Stimulated activated CD4-positive, alpha-beta T cell treated with anti-CD3 and anti-CD28 coated beads, Interleukin-1b, Interleukin-23, amount 100 ng/mL, for 1 hour (primary cell): ENCODE measurements at regions not wholly inside any gene's neighbourhood (a gene's known extent, or its start where the extent isn't known, plus 50 kb on each side); places are given as distances from the start of the nearest gene placed in this dataset.
"Not testable (repeated sequence)": the region's sequence is repeated elsewhere in the genome, so short reads cannot be mapped to it uniquely, and the experiment has no call there.

ENCODE experiments used
- DNase-seq, 2 donors: peaks; one replicate each; pipeline ENCODE4 v3.0.0-alpha.2; 2020; ENCODE audit warnings: low read depth in 2 of 2

- no peak for DNase-seq
Measured at GRCh38 chr1:234902774-234903547, 225.7 kb downstream of the TOMM20 start.

- DNase-seq = no peak
Measured at GRCh38 chr1:234901491-234902049, 227.1 kb downstream of the TOMM20 start.

GRCh38 chr1:234900595-234900994 is 228.0 kb downstream of the TOMM20 start:
- no peak for DNase-seq

GRCh38 chr1:234899730-234900072 is 228.9 kb downstream of the TOMM20 start:
- DNase-seq = no peak

GRCh38 chr1:234899041-234899729 is 229.5 kb downstream of the TOMM20 start:
- no peak for DNase-seq

GRCh38 chr1:234898455-234899033 is 230.1 kb downstream of the TOMM20 start:
- DNase-seq = no peak

GRCh38 chr1:234897754-234898454 is 230.7 kb downstream of the TOMM20 start:
- no peak for DNase-seq

GRCh38 chr1:234897390-234897749 is 231.3 kb downstream of the TOMM20 start:
- DNase-seq = no peak

GRCh38 chr1:234896477-234897389 is 231.9 kb downstream of the TOMM20 start:
- no peak for DNase-seq

GRCh38 chr1:234893725-234894630 is 234.7 kb downstream of the TOMM20 start:
- peak in 1 of 2 donors; percentile 8 for DNase-seq

- no peak for DNase-seq
Measured at GRCh38 chr1:234893359-234893724, 235.3 kb downstream of the TOMM20 start.

- no peak for DNase-seq
Measured at GRCh38 chr1:234892642-234893041, 236.0 kb downstream of the TOMM20 start.

GRCh38 chr1:234891427-234891826 is 237.2 kb downstream of the TOMM20 start:
- DNase-seq = no peak

GRCh38 chr1:234889643-234890042 is 239.0 kb downstream of the TOMM20 start:
- DNase-seq = no peak

GRCh38 chr1:234888247-234888646 is 240.4 kb downstream of the TOMM20 start:
- not testable (repeated sequence) for DNase-seq

GRCh38 chr1:234887016-234887900 is 241.4 kb downstream of the TOMM20 start:
- DNase-seq = no peak

- DNase-seq = no peak
Measured at GRCh38 chr1:234886081-234886984, 242.3 kb downstream of the TOMM20 start.

GRCh38 chr1:234885601-234886000 is 243.0 kb downstream of the TOMM20 start:
- no peak for DNase-seq
